Right lobe of liver (tissue), 4 donors: ENCODE measurements at regions not wholly inside any gene's neighbourhood (a gene's known extent, or its start where the extent isn't known, plus 50 kb on each side); places are given as distances from the start of the nearest gene placed in this dataset.

Experiments
- CTCF ChIP-seq, 4 donors: fragments of 200-600 bp in 3 of 4; fragments of 450-650 bp in 1 of 4; IDR thresholded peaks; one replicate each; pipeline versions ENCODE4 v1.5.1 to v1.8.0; 2016 to 2022; ENCODE audit warnings: antibody characterized with exemption in 4 of 4, mild to moderate bottlenecking in 2 of 4
- POLR2A ChIP-seq: fragments of 450-650 bp; IDR thresholded peaks from one replicate; pipeline ENCODE4 v1.6.1; 2017; ENCODE audit warnings: antibody characterized with exemption, mild to moderate bottlenecking
- donor health status: DM: no; HTN: no; CAD: no.
- donor health status: DM: no; HTN: no; CAD: no.
- donor health status: DM: no; HTN: yes; CAD: no.

- no peak for TF ChIP-seq POLR2A
- no peak for TF ChIP-seq CTCF (IDR thresholded peaks at IDR 0.05)
Observed at GRCh38 chr3:18097473-18097872, 327.7 kb downstream of the SATB1 start.
